PC-3 (cell line): ENCODE measurements at regions not wholly inside any gene's neighbourhood (a gene's known extent, or its start where the extent isn't known, plus 50 kb on each side); places are given as distances from the start of the nearest gene placed in this dataset.

Experiments
- CTCF ChIP-seq: fragments of 300-600 bp; sonication (generic); conservative IDR thresholded peaks from 2 replicates; pipeline ENCODE4 v1.5.1; 2017; ENCODE audit warnings: antibody characterized with exemption, low read depth, mild to moderate bottlenecking, low read length
- EZH2 ChIP-seq: fragments of 300-600 bp; sonication (generic); IDR thresholded peaks from one replicate; pipeline ENCODE4 v1.6.1; 2017; ENCODE audit warnings: antibody characterized with exemption, mild to moderate bottlenecking, low read length; ENCODE audit not compliant: unreplicated experiment
- EZH2phosphoT487 ChIP-seq: fragments of 300-600 bp; sonication (generic); IDR thresholded peaks from 2 replicates; pipeline ENCODE4 v1.6.1; 2018; ENCODE audit warnings: mild to moderate bottlenecking, antibody characterized with exemption, low read length, borderline replicate concordance

GRCh38 chr9:26133537-26133936, 455.3 kb upstream of the TUSC1 start:
- TF ChIP-seq CTCF (no peak), EZH2 (no peak), EZH2phosphoT487 (no peak)
